Tibial nerve (tissue), 4 donors: ENCODE measurements at regions not wholly inside any gene's neighbourhood (a gene's known extent, or its start where the extent isn't known, plus 50 kb on each side); places are given as distances from the start of the nearest gene placed in this dataset.
"Not testable (repeated sequence)": the region's sequence is repeated elsewhere in the genome, so short reads cannot be mapped to it uniquely, and the experiment has no call there.

Source experiments
- DNase-seq, 2 donors: peaks; one replicate each; pipeline ENCODE4 v3.0.0-alpha.2; 2019; ENCODE audit warnings: low spot score in 2 of 2
- H3K27ac ChIP-seq, 4 donors: fragments of 200-600 bp; sonication (generic) in 3 of 4; one replicate each; pipeline ENCODE4 v1.5.1; 2017 to 2019; ENCODE audit warnings: mild to moderate bottlenecking in 1 of 4
- H3K27me3 ChIP-seq, 2 donors: fragments of 200-600 bp; sonication (generic) in 1 of 2; one replicate each; pipeline versions ENCODE4 v1.5.1 to v1.6.0; 2017 to 2019
- H3K36me3 ChIP-seq, 3 donors: fragments of 200-600 bp; sonication (generic); one replicate each; pipeline ENCODE4 v1.5.1; 2018 to 2019
- H3K4me1 ChIP-seq, 4 donors: fragments of 200-600 bp; sonication (generic) in 3 of 4; one replicate each; pipeline ENCODE4 v1.5.1; 2017 to 2019
- H3K4me3 ChIP-seq, 4 donors: fragments of 200-600 bp; sonication (generic) in 3 of 4; one replicate each; pipeline ENCODE4 v1.5.1; 2017 to 2019; ENCODE audit warnings: mild to moderate bottlenecking in 1 of 4, moderate library complexity in 1 of 4
- H3K9me3 ChIP-seq, 4 donors: fragments of 200-600 bp; sonication (generic) in 3 of 4; one replicate each; pipeline ENCODE4 v1.5.1; 2017 to 2019
- CTCF ChIP-seq, 5 experiments: fragments of 200-600 bp in 3 of 5; fragments of 450-650 bp in 2 of 5; sonication (generic) in 3 of 5; IDR thresholded peaks; one replicate each; pipeline ENCODE4 v1.5.1; 2016 to 2019; ENCODE audit warnings: antibody characterized with exemption in 5 of 5, mild to moderate bottlenecking in 3 of 5, moderate library complexity in 2 of 5
- EP300 ChIP-seq, 2 donors: sonication (generic); formaldehyde crosslinking; IDR thresholded peaks; one replicate each; pipeline ENCODE4 v1.6.1; 2017; ENCODE audit warnings: antibody characterized with exemption in 2 of 2, mild to moderate bottlenecking in 1 of 2
- POLR2A ChIP-seq, 2 donors: fragments of 450-650 bp; IDR thresholded peaks; one replicate each; pipeline ENCODE4 v1.6.1; 2017; ENCODE audit warnings: antibody characterized with exemption in 2 of 2, mild to moderate bottlenecking in 2 of 2, moderate library complexity in 2 of 2
- WGBS, 2 donors: methylation state at CpG; one replicate each; pipeline ENCODE4 v1.1.5; 2018; 5-methylcytosine and 5-hydroxymethylcytosine counted together

- H3K4me3 ChIP-seq, result no peak overlapping the region
- DNase-seq, result no peak
- no peak overlapping the region for H3K27ac ChIP-seq
- H3K4me1 ChIP-seq, result no peaks in the 10 kb centered on the region
- H3K9me3 ChIP-seq, result no peaks in the 10 kb centered on the region
- H3K36me3 ChIP-seq, result no peaks in the 10 kb centered on the region
- H3K27me3 ChIP-seq, result no peaks in the 10 kb centered on the region
- TF ChIP-seq CTCF (IDR thresholded peaks at IDR 0.05) (no peak), EP300 (IDR thresholded peaks at IDR 0.05) (no peak), POLR2A (IDR thresholded peaks at IDR 0.05) (no peak)
- 65% methylated on average over 1 of the region's 1 CpG for whole genome bisulfite sequencing, 2 donors
These were observed 184.5 kb upstream of the FBN2 start for GRCh38 chr5:128722551-128722950.

GRCh38 chr5:128730021-128730420, 192.0 kb upstream of the FBN2 start:
- not testable (repeated sequence) for H3K27ac ChIP-seq, H3K9me3 ChIP-seq, H3K4me3 ChIP-seq, H3K4me1 ChIP-seq, H3K27me3 ChIP-seq, H3K36me3 ChIP-seq, DNase-seq
- 37 to 45% methylated on average over 2 of the region's 2 CpGs for WGBS, 2 donors

DNA sequence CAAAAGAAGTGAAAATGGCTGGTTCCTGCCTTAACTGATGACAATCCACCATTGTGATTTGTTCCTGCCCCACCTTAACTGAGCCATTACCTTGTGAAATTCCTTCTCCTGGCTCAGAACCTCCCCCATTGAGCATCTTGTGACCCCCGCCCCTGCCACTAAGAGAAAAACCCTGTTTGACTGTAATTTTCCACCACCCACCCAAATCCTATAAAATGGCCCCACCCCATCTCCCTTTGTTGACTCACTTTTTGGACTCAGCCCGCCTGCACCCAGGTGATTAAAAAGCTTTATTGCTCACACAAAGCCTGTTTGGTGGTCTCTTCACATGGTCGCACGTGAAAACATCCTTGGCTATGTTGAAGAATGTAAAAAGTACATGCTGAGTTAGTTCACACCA, 197.6 kb upstream of the FBN2 start:
- DNase-seq, H3K27me3 ChIP-seq, H3K4me3 ChIP-seq, H3K4me1 ChIP-seq, H3K36me3 ChIP-seq, H3K9me3 ChIP-seq: not testable (repeated sequence)
- 87 to 89% methylated on average over 4 of the region's 4 CpGs for WGBS, 2 donors
- H3K27ac ChIP-seq, result peak overlapping the region in 1 of 4 donors; percentile 33

GRCh38 chr5:128736553-128736952, 198.5 kb upstream of the FBN2 start:
- 33 to 58% methylated on average over 1 of the region's 1 CpG for WGBS, 2 donors
- Histone ChIP-seq H3K4me3 (no peak overlapping the region), H3K27me3 (no peaks in the 10 kb centered on the region), H3K4me1 (no peaks in the 10 kb centered on the region), H3K27ac (peak overlapping the region in 2 of 4 donors; percentile 11 to 24), H3K36me3 (no peaks in the 10 kb centered on the region), H3K9me3 (no peaks in the 10 kb centered on the region)
- no peak for DNase-seq
- TF ChIP-seq POLR2A (IDR thresholded peaks at IDR 0.05) (no peak), EP300 (IDR thresholded peaks at IDR 0.05) (no peak), CTCF (IDR thresholded peaks at IDR 0.05) (no peak)

- H3K4me3 ChIP-seq, result no peak overlapping the region
- TF ChIP-seq EP300 (IDR thresholded peaks at IDR 0.05) (no peak), POLR2A (IDR thresholded peaks at IDR 0.05) (no peak), CTCF (IDR thresholded peaks at IDR 0.05) (no peak)
- no peak overlapping the region for H3K27ac ChIP-seq
- DNase-seq, result no peak
- no peaks in the 10 kb centered on the region for H3K4me1 ChIP-seq
- WGBS, 2 donors, result 38 to 44% methylated on average over 11 of the region's 11 CpGs
- no peaks in the 10 kb centered on the region for H3K9me3 ChIP-seq
- H3K36me3 ChIP-seq, result no peaks in the 10 kb centered on the region
- no peaks in the 10 kb centered on the region for H3K27me3 ChIP-seq
These were observed 211.3 kb upstream of the FBN2 start for GRCh38 chr5:128749136-128749898.

DNA sequence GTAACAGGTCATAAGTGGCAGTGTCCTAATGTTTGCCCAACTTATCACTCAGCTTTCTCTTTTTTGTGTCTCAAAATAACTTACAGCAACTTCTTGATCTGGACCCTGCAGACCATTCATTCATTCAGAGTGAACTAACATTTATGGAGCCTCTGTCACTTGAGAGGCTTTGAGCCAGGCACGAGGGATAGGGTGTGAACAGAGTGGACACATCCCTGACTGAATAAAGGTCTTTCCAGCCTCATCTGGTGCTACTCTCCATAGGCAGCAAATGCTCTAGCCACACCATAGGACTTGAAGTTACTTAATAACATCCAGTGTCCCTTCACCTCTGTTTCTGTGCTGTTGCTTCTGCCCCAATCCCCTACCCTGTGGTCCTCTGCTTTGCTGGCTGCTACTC, 212.1 kb upstream of the FBN2 start:
- Histone ChIP-seq H3K27ac (no peak overlapping the region), H3K27me3 (no peaks in the 10 kb centered on the region), H3K36me3 (no peaks in the 10 kb centered on the region), H3K4me1 (no peaks in the 10 kb centered on the region), H3K9me3 (no peaks in the 10 kb centered on the region), H3K4me3 (no peak overlapping the region)
- TF ChIP-seq POLR2A (IDR thresholded peaks at IDR 0.05) (no peak), EP300 (IDR thresholded peaks at IDR 0.05) (no peak)
- no peak for DNase-seq
- WGBS, 2 donors, result 75 to 79% methylated on average over 1 of the region's 1 CpG
